Right lobe of liver (tissue), 4 donors: ENCODE measurements at regions not wholly inside any gene's neighbourhood (a gene's known extent, or its start where the extent isn't known, plus 50 kb on each side); places are given as distances from the start of the nearest gene placed in this dataset.

Source experiments
- POLR2A ChIP-seq: fragments of 450-650 bp; IDR thresholded peaks from one replicate; pipeline ENCODE4 v1.6.1; 2017; ENCODE audit warnings: antibody characterized with exemption, mild to moderate bottlenecking
- TF ChIP-seq, protein P1 (sequence below), 4 donors: fragments of 200-600 bp in 3 of 4; fragments of 450-650 bp in 1 of 4; IDR thresholded peaks; one replicate each; pipeline versions ENCODE4 v1.5.1 to v1.8.0; 2016 to 2022; ENCODE audit warnings: antibody characterized with exemption in 4 of 4, mild to moderate bottlenecking in 2 of 4
- donor health status: DM: no; HTN: no; CAD: no.
- donor health status: DM: no; HTN: no; CAD: no.
- donor health status: DM: no; HTN: yes; CAD: no.

DNA sequence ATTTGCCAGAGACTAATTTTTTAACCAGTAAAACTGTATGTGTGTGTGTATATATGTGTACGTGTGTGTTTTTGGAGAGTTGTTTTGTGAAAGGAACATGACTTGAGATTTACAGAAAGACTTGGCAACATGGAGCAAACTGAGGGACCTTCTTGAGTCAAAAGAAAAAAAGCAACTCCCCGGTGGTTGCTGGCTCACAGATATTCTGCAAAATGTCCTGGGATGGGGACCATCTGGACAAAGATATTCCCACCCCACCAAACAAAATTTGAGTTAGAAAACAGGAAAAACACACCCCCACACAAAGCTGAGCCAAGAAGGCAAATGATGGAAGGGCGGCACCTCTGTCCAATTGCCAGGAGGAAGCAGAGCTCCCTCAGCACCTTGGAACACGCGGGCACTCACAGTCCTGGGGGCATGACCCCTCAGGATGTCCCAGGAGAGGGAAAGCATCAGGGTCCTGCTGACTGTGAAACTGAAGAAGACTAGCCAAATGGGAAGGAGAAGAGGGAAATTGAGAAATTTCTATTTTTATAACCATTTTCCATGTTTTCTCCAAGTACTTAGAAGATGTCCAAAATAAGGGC lies 290.2 kb upstream of the ACVR2A start:
- TF ChIP-seq, protein P1, sequence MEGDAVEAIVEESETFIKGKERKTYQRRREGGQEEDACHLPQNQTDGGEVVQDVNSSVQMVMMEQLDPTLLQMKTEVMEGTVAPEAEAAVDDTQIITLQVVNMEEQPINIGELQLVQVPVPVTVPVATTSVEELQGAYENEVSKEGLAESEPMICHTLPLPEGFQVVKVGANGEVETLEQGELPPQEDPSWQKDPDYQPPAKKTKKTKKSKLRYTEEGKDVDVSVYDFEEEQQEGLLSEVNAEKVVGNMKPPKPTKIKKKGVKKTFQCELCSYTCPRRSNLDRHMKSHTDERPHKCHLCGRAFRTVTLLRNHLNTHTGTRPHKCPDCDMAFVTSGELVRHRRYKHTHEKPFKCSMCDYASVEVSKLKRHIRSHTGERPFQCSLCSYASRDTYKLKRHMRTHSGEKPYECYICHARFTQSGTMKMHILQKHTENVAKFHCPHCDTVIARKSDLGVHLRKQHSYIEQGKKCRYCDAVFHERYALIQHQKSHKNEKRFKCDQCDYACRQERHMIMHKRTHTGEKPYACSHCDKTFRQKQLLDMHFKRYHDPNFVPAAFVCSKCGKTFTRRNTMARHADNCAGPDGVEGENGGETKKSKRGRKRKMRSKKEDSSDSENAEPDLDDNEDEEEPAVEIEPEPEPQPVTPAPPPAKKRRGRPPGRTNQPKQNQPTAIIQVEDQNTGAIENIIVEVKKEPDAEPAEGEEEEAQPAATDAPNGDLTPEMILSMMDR (IDR thresholded peaks at IDR 0.05), result no peak
- no peak for TF ChIP-seq POLR2A
